GM12873 (cell line): ENCODE measurements at regions not wholly inside any gene's neighbourhood (a gene's known extent, or its start where the extent isn't known, plus 50 kb on each side); places are given as distances from the start of the nearest gene placed in this dataset.

Source experiments
- TF ChIP-seq, protein P1 (sequence below): IDR thresholded peaks from 2 replicates; pipeline ENCODE4 v1.5.1; 2012; ENCODE audit warnings: low read depth, mild to moderate bottlenecking, moderate library complexity, low read length, control low read depth; ENCODE audit not compliant: insufficient read depth; ENCODE audit errors: missing control alignments

GRCh38 chr13:109500146-109500773 lies 286.1 kb downstream of the IRS2 start:
- TF ChIP-seq, protein P1, sequence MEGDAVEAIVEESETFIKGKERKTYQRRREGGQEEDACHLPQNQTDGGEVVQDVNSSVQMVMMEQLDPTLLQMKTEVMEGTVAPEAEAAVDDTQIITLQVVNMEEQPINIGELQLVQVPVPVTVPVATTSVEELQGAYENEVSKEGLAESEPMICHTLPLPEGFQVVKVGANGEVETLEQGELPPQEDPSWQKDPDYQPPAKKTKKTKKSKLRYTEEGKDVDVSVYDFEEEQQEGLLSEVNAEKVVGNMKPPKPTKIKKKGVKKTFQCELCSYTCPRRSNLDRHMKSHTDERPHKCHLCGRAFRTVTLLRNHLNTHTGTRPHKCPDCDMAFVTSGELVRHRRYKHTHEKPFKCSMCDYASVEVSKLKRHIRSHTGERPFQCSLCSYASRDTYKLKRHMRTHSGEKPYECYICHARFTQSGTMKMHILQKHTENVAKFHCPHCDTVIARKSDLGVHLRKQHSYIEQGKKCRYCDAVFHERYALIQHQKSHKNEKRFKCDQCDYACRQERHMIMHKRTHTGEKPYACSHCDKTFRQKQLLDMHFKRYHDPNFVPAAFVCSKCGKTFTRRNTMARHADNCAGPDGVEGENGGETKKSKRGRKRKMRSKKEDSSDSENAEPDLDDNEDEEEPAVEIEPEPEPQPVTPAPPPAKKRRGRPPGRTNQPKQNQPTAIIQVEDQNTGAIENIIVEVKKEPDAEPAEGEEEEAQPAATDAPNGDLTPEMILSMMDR, result no peak

DNA sequence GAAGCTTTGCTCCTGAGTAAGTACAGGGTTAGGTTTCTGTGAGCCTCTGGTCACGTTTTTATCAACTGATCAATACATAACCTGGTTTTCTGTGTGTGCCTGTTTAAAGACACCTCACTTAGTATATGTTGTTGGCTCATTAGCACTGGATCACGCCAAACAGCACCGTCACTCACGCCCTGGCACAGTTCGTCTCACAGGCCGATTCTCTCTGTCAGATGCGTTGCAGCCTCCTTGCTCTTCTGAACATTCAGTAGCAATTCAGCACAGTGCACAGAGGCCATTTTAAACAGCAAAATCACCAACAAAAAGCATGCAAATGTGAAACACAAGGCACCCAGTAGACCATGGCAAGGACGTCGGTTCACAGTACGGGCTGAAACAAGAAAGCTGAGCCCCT lies 288.5 kb downstream of the IRS2 start:
- TF ChIP-seq, protein P1, result no peak

DNA sequence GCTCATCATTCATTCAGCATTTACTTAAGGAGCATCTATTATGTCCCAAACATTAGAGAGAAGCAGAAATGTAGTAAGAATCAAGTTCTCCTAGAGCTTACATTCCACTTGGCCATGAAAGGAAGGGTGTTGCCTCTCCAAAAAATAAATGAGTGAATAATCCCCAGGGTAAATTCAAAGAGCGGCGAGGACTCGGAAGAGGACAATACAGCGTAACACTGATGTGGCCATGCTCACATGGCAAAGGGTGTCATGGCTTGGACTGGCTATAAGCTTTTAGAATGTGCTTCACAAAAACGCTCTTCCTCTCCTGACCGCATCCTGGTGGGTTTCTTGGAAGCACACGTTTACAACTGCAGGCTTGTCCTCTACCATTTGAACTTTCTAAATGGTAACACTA lies 290.2 kb downstream of the IRS2 start:
- TF ChIP-seq, protein P1, result no peak

GRCh38 chr13:109494925-109495369 lies 291.4 kb downstream of the IRS2 start:
- TF ChIP-seq, protein P1, result no peak

DNA sequence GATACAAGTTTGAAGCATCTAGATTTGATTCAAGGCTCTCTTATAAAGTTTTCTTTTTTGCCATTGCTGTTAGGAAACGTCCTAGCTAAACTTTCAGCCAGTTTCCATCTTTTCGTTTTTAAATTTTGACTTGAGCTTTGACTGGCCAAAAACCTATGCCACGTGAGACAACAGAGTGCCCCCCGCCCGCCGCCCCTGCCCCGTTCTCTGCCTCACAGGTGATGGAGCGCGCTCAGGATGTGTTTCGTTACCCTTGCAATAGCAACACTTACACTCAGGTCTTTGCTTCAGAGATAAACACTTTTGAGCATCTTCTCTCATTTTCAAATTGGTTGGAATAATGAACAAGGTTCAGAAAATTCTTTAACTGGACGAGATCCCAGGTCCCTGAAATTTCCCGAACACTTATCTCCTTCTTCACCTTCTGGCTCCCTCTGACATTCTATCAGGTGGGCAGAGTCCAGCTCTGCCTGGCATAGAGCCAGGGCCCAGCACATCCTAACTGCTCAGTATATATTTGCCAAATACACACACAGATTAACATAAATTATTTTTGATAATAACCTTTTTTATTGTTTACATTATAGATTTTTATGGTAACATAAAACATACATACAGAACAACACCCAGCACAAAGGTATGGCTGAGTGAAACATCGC lies 301.1 kb downstream of the IRS2 start:
- TF ChIP-seq, protein P1, result no peak

GRCh38 chr13:109483284-109483683 lies 303.1 kb downstream of the IRS2 start:
- TF ChIP-seq, protein P1, result no peak

GRCh38 chr13:109481040-109481439 lies 305.3 kb downstream of the IRS2 start:
- TF ChIP-seq, protein P1, result no peak
